ENCODE measurements at regions not wholly inside any gene's neighbourhood (a gene's known extent, or its start where the extent isn't known, plus 50 kb on each side); places are given as distances from the start of the nearest gene placed in this dataset.

DNA sequence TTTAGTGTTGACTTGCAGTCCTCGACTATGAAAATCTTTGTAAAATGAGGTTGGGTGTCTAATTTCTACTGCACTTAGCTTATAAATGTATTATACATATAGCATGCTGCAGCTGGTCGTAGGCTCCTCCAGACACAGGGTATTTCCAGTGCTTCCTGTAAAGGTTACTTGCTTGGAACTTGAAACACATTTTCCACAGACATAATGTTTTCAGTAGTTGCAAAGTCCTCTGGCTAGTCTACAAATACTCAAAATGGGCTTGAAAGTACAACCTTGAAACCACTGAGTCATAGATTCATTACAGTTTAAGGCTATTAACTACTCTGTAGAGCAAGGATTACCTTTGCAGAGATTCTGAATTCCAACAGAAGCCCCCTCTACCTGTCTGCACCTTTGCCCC lies 464.1 kb downstream of the RAP2B start:
- TF ChIP-seq, protein P1, sequence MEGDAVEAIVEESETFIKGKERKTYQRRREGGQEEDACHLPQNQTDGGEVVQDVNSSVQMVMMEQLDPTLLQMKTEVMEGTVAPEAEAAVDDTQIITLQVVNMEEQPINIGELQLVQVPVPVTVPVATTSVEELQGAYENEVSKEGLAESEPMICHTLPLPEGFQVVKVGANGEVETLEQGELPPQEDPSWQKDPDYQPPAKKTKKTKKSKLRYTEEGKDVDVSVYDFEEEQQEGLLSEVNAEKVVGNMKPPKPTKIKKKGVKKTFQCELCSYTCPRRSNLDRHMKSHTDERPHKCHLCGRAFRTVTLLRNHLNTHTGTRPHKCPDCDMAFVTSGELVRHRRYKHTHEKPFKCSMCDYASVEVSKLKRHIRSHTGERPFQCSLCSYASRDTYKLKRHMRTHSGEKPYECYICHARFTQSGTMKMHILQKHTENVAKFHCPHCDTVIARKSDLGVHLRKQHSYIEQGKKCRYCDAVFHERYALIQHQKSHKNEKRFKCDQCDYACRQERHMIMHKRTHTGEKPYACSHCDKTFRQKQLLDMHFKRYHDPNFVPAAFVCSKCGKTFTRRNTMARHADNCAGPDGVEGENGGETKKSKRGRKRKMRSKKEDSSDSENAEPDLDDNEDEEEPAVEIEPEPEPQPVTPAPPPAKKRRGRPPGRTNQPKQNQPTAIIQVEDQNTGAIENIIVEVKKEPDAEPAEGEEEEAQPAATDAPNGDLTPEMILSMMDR (IDR thresholded peaks at IDR 0.05; ENCODE audit: poor library complexity), result no peak
- no peak for TF ChIP-seq EZH2 (IDR thresholded peaks at IDR 0.05; ENCODE audit: borderline replicate concordance)
- no peak for TF ChIP-seq EZH2phosphoT487 (IDR thresholded peaks at IDR 0.05; ENCODE audit: low read depth, severe bottlenecking, unreplicated experiment)
